Thyroid gland (tissue), 4 donors: ENCODE measurements at regions not wholly inside any gene's neighbourhood (a gene's known extent, or its start where the extent isn't known, plus 50 kb on each side); places are given as distances from the start of the nearest gene placed in this dataset.

Experiments used
- CTCF ChIP-seq, 6 experiments: fragments of 200-600 bp in 3 of 6; fragments of 450-650 bp in 3 of 6; sonication (generic) in 3 of 6; IDR thresholded peaks; one replicate each; pipeline ENCODE4 v1.5.1; 2016 to 2019; ENCODE audit warnings: antibody characterized with exemption in 6 of 6, mild to moderate bottlenecking in 2 of 6, inconsistent platforms in 1 of 6, moderate library complexity in 1 of 6
- POLR2A ChIP-seq, 2 donors: fragments of 450-650 bp; IDR thresholded peaks; one replicate each; pipeline ENCODE4 v1.6.1; 2017; ENCODE audit warnings: antibody characterized with exemption in 2 of 2, mild to moderate bottlenecking in 2 of 2, moderate library complexity in 1 of 2

DNA sequence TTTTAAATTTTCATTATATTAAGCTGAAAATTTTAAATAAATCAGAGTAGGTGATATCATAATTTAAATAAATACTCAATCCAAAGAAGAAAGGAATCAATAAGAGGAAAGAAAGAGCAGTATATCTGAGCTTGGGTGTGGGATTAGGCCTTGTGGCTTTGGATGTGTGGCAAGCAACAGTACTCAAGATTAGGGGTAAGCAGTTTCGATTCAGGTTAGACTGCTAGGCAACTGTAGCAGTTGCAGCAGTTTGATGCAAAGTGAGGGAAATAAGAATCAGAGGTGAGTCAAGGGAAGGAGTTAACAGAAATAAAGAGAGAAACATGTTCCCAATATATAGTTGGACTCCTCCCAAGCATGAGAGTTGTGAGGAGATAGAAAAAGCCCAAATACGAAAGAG is 599.6 kb upstream of the KLHL4 start:
- TF ChIP-seq CTCF (IDR thresholded peaks at IDR 0.05) (no peak), POLR2A (IDR thresholded peaks at IDR 0.05) (no peak)
